PC-9 (cell line): ENCODE measurements at regions not wholly inside any gene's neighbourhood (a gene's known extent, or its start where the extent isn't known, plus 50 kb on each side); places are given as distances from the start of the nearest gene placed in this dataset.

ENCODE experiments used
- BruUV-seq: library from RNA; stranded (reverse); fragments of 400-500 nt; replicated peaks from 2 replicates; lab custom pipeline; 2021; lab: Mats Ljungman, UMichigan
- CTCF ChIA-PET: fragments of 300-600 bp; sonication (Branson Sonifier 250); formaldehyde crosslinking; loops from one replicate; lab custom pipeline; 2022; ENCODE audit warnings: antibody characterized with exemption; lab: Charles Lee
- POLR2A ChIA-PET: fragments of 300-600 bp; sonication (Branson Sonifier 250); formaldehyde crosslinking; loops from one replicate; lab custom pipeline; 2022; ENCODE audit warnings: antibody characterized with exemption; ENCODE audit not compliant: unreplicated experiment; lab: Charles Lee
- DNase-seq, 2 experiments: peaks; one replicate each; pipeline versions ENCODE4 v3.0.0 to v3.0.0-alpha.2; 2015 to 2022; ENCODE audit warnings: mixed read lengths in 1 of 2
- H2AFZ ChIP-seq: fragments of 200-600 bp; sonication (generic); 2 replicates; pipeline ENCODE4 v1.8.1; 2017; ENCODE audit warnings: antibody characterized with exemption
- H3F3A ChIP-seq: fragments of 200-600 bp; sonication (generic); 2 replicates; pipeline ENCODE4 v1.8.1; 2017; ENCODE audit warnings: antibody characterized with exemption, mild to moderate bottlenecking, low read depth; ENCODE audit not compliant: insufficient read depth
- H3K27ac ChIP-seq: fragments of 200-600 bp; sonication (generic); 2 replicates; pipeline ENCODE4 v1.6.1; 2016; ENCODE audit warnings: mixed run types
- H3K27me3 ChIP-seq: fragments of 200-600 bp; sonication (generic); 2 replicates; pipeline ENCODE4 v1.6.1; 2016; ENCODE audit warnings: low read depth, mixed run types; ENCODE audit not compliant: insufficient read depth
- H3K36me3 ChIP-seq: fragments of 200-600 bp; sonication (generic); 2 replicates; pipeline ENCODE4 v1.6.1; 2016; ENCODE audit warnings: low read depth, mixed run types
- H3K4me1 ChIP-seq: fragments of 200-600 bp; sonication (generic); replicated peaks from 2 replicates; pipeline ENCODE4 v1.6.1; 2016; ENCODE audit warnings: mixed run types; ENCODE audit not compliant: insufficient read depth
- H3K4me2 ChIP-seq: fragments of 200-600 bp; sonication (generic); 2 replicates; pipeline ENCODE4 v1.6.1; 2017; ENCODE audit warnings: mixed run types
- H3K4me3 ChIP-seq: fragments of 200-600 bp; sonication (generic); 2 replicates; pipeline ENCODE4 v1.6.1; 2016; ENCODE audit warnings: mixed run types
- H3K79me2 ChIP-seq: fragments of 200-600 bp; sonication (generic); 2 replicates; pipeline ENCODE4 v1.6.1; 2017; ENCODE audit warnings: low read depth, mixed run types
- H3K9me2 ChIP-seq: fragments of 200-600 bp; sonication (generic); 2 replicates; pipeline ENCODE4 v1.8.1; 2017; ENCODE audit warnings: mild to moderate bottlenecking; ENCODE audit not compliant: insufficient read depth
- H3K9me3 ChIP-seq: fragments of 200-600 bp; sonication (generic); 2 replicates; pipeline ENCODE4 v1.8.1; 2016; ENCODE audit warnings: low read depth; ENCODE audit not compliant: insufficient read depth
- H4K20me1 ChIP-seq: fragments of 200-600 bp; sonication (generic); 2 replicates; pipeline ENCODE4 v1.8.1; 2017; ENCODE audit not compliant: insufficient read depth
- EZH2 ChIP-seq: fragments of 200-600 bp; sonication (generic); IDR thresholded peaks from 2 replicates; pipeline ENCODE4 v1.8.0; 2017; ENCODE audit warnings: antibody characterized with exemption, low read depth
- intact Hi-C: fragments of 100-400 bp; cut with micrococcal nuclease; formaldehyde crosslinking; loops from one replicate; pipeline ENCODE4 v1.10.0; 2022; ENCODE audit not compliant: unreplicated experiment
- TF ChIP-seq, protein P1 (sequence below): fragments of 200-600 bp; sonication (generic); conservative IDR thresholded peaks from 2 replicates; pipeline ENCODE4 v1.6.1; 2017; ENCODE audit warnings: mixed run types, antibody characterized with exemption, mild to moderate bottlenecking, moderate library complexity

DNA sequence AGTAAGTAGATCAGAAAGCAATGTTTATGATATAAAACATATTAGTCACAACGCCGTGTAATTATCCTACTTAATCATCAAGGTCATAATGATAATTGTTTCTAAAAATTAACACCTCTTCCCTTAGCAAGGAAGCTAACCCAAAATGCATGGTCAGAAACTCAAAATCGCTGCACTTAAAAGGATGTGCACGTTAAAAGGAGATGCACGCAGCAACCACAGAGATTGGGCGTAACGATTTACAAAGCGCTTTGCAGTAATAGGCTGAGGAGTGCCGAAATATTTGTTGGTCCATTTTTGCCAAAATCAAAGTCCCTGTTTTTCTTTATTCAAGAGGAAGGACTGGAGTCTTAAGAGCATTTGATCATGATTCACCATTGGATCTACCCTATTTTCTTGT, 1077.2 kb downstream of the VRK1 start:
- H3K27me3 ChIP-seq = no peaks in the 10 kb centered on the region
- intact Hi-C loops = no loop called here
- H3F3A ChIP-seq = no peaks in the 10 kb centered on the region
- ChIA-PET POLR2A (no interaction called here), CTCF (no interaction called here)
- no peak overlapping the region for H3K4me3 ChIP-seq
- no peaks in the 10 kb centered on the region for H4K20me1 ChIP-seq
- H3K36me3 ChIP-seq = no peaks in the 10 kb centered on the region
- H3K9me3 ChIP-seq = no peaks in the 10 kb centered on the region
- no peak overlapping the region for H3K27ac ChIP-seq
- no peaks in the 10 kb centered on the region for H3K4me1 ChIP-seq
- H2AFZ ChIP-seq = no peak overlapping the region
- no peaks in the 10 kb centered on the region for H3K9me2 ChIP-seq
- no peaks in the 10 kb centered on the region for H3K79me2 ChIP-seq
- H3K4me2 ChIP-seq = no peak overlapping the region
- DNase-seq = no peak
- BruUV-seq = no TSS peak
- no peak for TF ChIP-seq EZH2
- TF ChIP-seq, protein P1, sequence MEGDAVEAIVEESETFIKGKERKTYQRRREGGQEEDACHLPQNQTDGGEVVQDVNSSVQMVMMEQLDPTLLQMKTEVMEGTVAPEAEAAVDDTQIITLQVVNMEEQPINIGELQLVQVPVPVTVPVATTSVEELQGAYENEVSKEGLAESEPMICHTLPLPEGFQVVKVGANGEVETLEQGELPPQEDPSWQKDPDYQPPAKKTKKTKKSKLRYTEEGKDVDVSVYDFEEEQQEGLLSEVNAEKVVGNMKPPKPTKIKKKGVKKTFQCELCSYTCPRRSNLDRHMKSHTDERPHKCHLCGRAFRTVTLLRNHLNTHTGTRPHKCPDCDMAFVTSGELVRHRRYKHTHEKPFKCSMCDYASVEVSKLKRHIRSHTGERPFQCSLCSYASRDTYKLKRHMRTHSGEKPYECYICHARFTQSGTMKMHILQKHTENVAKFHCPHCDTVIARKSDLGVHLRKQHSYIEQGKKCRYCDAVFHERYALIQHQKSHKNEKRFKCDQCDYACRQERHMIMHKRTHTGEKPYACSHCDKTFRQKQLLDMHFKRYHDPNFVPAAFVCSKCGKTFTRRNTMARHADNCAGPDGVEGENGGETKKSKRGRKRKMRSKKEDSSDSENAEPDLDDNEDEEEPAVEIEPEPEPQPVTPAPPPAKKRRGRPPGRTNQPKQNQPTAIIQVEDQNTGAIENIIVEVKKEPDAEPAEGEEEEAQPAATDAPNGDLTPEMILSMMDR = no peak

DNA sequence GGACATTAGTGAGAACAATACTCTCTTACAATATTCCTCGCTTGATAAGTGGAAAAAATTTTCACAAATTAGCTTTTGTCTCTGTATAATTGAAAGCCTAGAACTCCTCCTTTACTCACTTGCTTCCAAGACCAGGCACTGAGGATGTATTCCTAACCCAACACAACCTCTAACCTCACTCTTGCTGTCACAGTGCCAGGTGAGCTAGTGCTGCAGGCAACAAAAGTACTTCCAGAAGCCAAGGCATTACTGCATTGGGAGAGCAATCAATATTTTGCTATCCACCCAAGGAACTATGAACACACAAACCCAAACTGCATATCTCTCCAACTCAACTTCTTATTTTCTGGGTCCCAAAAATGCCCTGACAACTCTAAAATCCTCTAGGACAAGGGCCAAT, 1081.0 kb downstream of the VRK1 start:
- H2AFZ ChIP-seq = no peak overlapping the region
- no TSS peak for BruUV-seq
- no peaks in the 10 kb centered on the region for H3K36me3 ChIP-seq
- H3K9me3 ChIP-seq = no peaks in the 10 kb centered on the region
- H3K4me3 ChIP-seq = no peak overlapping the region
- intact Hi-C loops = no loop called here
- H3K27ac ChIP-seq = no peak overlapping the region
- TF ChIP-seq, protein P1 = no peak
- TF ChIP-seq EZH2 = no peak
- H3K79me2 ChIP-seq = no peaks in the 10 kb centered on the region
- H3F3A ChIP-seq = no peaks in the 10 kb centered on the region
- H3K9me2 ChIP-seq = no peaks in the 10 kb centered on the region
- ChIA-PET CTCF (no interaction called here), POLR2A (no interaction called here)
- DNase-seq = no peak
- no peak overlapping the region for H3K4me2 ChIP-seq
- no peaks in the 10 kb centered on the region for H4K20me1 ChIP-seq
- H3K4me1 ChIP-seq = no peaks in the 10 kb centered on the region
- no peaks in the 10 kb centered on the region for H3K27me3 ChIP-seq

DNA sequence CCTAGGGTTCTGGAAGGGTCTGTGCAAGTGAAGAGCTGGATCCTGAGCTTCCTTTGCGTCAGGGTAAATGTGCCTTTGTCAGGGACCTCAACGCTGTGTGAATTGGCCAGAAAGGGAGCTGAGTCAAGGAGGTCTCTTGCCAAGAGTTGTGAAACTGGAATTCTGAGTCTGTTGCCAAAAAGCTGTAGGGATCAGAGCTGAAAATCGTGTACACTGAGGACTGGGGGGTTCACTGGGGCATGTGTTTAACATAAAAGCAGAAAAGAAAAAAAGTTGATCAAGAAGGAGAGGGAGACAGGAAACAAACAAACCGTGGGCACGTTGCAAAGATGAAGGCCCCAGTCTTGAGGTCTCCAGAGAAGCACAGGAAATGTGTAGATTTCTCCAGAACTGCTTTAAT, 1081.5 kb downstream of the VRK1 start:
- Histone ChIP-seq H2AFZ (no peak overlapping the region), H4K20me1 (no peaks in the 10 kb centered on the region), H3K9me3 (no peaks in the 10 kb centered on the region), H3K27me3 (no peaks in the 10 kb centered on the region), H3K9me2 (no peaks in the 10 kb centered on the region), H3K36me3 (no peaks in the 10 kb centered on the region), H3K4me2 (no peak overlapping the region), H3K79me2 (no peaks in the 10 kb centered on the region), H3K4me3 (no peak overlapping the region), H3K27ac (no peak overlapping the region), H3K4me1 (no peaks in the 10 kb centered on the region), H3F3A (no peaks in the 10 kb centered on the region)
- intact Hi-C loops = no loop called here
- no peak for DNase-seq
- CTCF ChIA-PET = no interaction called here
- TF ChIP-seq, protein P1 = no peak
- no peak for TF ChIP-seq EZH2
- POLR2A ChIA-PET = no interaction called here
- BruUV-seq = no TSS peak
